Activated B cell treated with CpG ODN at 0.5 μM for 24 hours (primary cell): ENCODE measurements at regions not wholly inside any gene's neighbourhood (a gene's known extent, or its start where the extent isn't known, plus 50 kb on each side); places are given as distances from the start of the nearest gene placed in this dataset.
"Not testable (repeated sequence)": the region's sequence is repeated elsewhere in the genome, so short reads cannot be mapped to it uniquely, and the experiment has no call there.

ENCODE experiments used
- ATAC-seq: fragments of 200-7000 bp; cut with Tn5 transposase; one replicate; pipeline ENCODE4 v1.10.0; 2021; ENCODE audit warnings: low read depth, mild to moderate bottlenecking, moderate library complexity
- CTCF ChIA-PET: fragments of 350-600 bp; sonication (Branson Sonifier 250); formaldehyde crosslinking; loops from one replicate; lab custom pipeline; 2021; ENCODE audit warnings: antibody characterized with exemption; lab: Charles Lee
- POLR2A ChIA-PET: fragments of 350-600 bp; sonication (Branson Sonifier 250); formaldehyde crosslinking; loops from one replicate; lab custom pipeline; 2021; ENCODE audit warnings: antibody characterized with exemption; lab: Charles Lee
- DNase-seq: peaks from one replicate; pipeline ENCODE4 v3.0.0; 2022
- H3K27ac Mint-ChIP-seq: one replicate; pipeline ENCODE4 v1.8.0; 2020; ENCODE audit warnings: mixed read lengths
- H3K27me3 Mint-ChIP-seq: one replicate; pipeline ENCODE4 v1.8.0; 2021; ENCODE audit warnings: mixed read lengths
- H3K36me3 Mint-ChIP-seq: one replicate; pipeline ENCODE4 v1.8.0; 2021; ENCODE audit warnings: low read depth, mixed read lengths
- H3K4me1 Mint-ChIP-seq: one replicate; pipeline ENCODE4 v1.8.0; 2021; ENCODE audit warnings: mixed read lengths
- H3K4me3 Mint-ChIP-seq: one replicate; pipeline ENCODE4 v1.8.0; 2020; ENCODE audit warnings: mild to moderate bottlenecking, mixed read lengths
- H3K9me3 Mint-ChIP-seq: one replicate; pipeline ENCODE4 v1.8.0; 2020; ENCODE audit warnings: mixed read lengths
- CTCF ChIP-seq: fragments of 200-600 bp; IDR thresholded peaks from one replicate; pipeline ENCODE4 v1.8.0; 2022; ENCODE audit warnings: antibody characterized with exemption, mild to moderate bottlenecking
- intact Hi-C: fragments of 100-400 bp; cut with micrococcal nuclease; formaldehyde crosslinking; loops from one replicate; pipeline ENCODE4 v1.15.1; 2024

DNA sequence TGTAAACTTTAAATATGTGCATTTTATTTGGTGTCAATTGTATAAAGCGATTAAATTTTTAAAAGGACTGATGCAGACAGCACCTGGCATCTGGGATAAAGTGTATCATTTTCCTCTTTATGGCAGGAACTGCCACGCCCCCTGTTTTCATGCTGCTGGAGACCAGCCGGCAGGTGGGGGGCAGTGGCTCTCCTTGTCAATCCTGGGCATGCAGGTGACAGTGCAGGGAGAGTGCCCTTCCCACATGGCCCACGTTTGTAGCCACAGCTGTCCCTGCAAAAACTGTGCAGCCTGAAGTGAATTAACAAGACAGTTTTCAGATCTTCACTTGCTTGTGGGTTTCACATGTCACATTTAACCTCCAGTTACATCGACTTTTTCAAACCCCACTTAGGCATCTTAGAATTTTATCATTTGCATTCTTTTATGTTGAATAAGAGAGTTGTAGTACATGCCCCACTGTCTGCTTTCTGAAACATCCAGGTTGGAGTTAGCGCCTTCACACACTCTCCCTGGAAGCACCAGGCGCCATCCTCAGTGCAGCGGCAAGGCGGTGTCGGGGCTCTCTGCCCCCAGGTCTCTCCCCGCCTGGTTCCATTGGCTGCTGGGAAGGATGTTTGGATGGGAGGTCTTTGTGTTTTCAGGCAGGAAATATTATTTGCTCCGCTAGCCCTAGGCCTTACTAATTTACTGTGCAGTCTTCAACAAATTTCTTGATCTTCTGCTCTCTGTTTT, 134.2 kb upstream of the FAN1 start:
- H3K9me3 Mint-ChIP-seq, ATAC-seq, DNase-seq, H3K27me3 Mint-ChIP-seq, H3K27ac Mint-ChIP-seq, H3K4me1 Mint-ChIP-seq, CTCF ChIA-PET, POLR2A ChIA-PET, H3K4me3 Mint-ChIP-seq, H3K36me3 Mint-ChIP-seq, intact Hi-C loops: not testable (repeated sequence)

DNA sequence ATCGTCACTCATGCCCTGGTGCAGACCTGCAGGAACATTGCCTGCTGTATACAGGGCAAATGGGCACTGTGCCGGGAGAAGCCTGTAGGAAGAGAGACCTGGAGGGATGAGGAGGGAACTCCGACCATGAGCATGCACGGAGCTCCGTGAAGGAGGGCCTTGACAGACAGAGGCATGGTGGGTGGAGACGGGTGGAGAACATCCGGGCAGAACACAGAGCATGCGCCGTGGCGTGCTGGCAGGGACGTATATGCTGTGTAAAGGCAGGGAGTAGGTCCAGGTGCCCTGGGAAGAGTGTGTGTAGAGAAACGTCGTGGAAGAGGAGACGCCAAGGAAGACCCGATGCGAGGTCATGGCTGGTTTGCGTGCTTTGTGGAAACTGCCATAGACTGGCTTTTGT, 133.0 kb upstream of the FAN1 start:
- Mint-ChIP-seq H3K27ac (no peak overlapping the region), H3K36me3 (no peaks in the 10 kb centered on the region), H3K4me3 (no peak overlapping the region), H3K4me1 (no peaks in the 10 kb centered on the region), H3K9me3 (no peaks in the 10 kb centered on the region), H3K27me3 (no peaks in the 10 kb centered on the region)
- ChIA-PET CTCF (no interaction called here), POLR2A (no interaction called here)
- intact Hi-C loops = no loop called here
- ATAC-seq = no peak
- TF ChIP-seq CTCF = no peak
- no peak for DNase-seq

DNA sequence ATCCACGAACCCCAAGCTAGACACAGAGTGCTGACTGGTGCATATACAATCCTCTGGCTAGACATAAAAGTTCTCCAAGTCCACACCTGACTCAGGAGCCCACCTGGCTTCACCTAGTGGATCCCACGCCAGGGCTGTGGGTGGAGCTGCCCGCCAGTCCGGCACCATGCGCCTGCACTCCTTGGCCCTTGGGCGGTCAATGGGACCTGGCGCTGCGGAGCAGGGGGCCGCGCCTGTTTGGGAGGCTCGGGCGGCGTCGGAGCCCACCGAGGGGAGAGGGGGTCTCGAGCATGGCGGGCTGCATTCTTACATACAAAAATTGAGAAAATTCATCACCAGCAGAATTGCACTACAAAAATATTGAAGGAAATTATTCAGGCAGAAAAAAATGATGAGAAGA, 120.7 kb upstream of the FAN1 start:
- no peaks in the 10 kb centered on the region for H3K36me3 Mint-ChIP-seq
- DNase-seq = no peak
- H3K4me1 Mint-ChIP-seq = no peaks in the 10 kb centered on the region
- H3K4me3 Mint-ChIP-seq = no peak overlapping the region
- TF ChIP-seq CTCF = no peak
- ChIA-PET CTCF (no interaction called here), POLR2A (no interaction called here)
- no peak overlapping the region for H3K27ac Mint-ChIP-seq
- no peak for ATAC-seq
- no peaks in the 10 kb centered on the region for H3K27me3 Mint-ChIP-seq
- peaks cover 2% of the 10 kb centered on the region for H3K9me3 Mint-ChIP-seq
- intact Hi-C loops = no loop called here

DNA sequence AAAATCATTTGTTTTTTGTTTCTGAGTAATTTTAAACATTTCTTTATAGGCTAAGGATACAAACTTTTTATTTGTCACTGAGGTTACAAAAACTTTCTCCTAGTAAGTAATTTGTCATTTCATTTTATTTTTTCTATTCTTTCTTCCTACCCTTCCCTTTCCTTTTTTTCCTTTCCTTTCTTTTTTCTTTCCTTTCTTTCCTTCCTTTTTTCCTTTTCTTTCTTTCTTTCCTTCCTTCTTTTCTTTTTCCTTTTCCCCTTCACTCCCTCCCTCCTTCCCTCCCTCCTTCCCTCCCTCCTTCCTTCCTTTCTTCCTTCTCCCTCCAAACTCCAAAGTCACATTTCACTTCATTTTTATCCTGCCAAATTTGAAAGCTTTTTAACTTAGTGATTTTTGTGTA, 115.1 kb upstream of the FAN1 start:
- intact Hi-C loops = no loop called here
- POLR2A ChIA-PET = no interaction called here

DNA sequence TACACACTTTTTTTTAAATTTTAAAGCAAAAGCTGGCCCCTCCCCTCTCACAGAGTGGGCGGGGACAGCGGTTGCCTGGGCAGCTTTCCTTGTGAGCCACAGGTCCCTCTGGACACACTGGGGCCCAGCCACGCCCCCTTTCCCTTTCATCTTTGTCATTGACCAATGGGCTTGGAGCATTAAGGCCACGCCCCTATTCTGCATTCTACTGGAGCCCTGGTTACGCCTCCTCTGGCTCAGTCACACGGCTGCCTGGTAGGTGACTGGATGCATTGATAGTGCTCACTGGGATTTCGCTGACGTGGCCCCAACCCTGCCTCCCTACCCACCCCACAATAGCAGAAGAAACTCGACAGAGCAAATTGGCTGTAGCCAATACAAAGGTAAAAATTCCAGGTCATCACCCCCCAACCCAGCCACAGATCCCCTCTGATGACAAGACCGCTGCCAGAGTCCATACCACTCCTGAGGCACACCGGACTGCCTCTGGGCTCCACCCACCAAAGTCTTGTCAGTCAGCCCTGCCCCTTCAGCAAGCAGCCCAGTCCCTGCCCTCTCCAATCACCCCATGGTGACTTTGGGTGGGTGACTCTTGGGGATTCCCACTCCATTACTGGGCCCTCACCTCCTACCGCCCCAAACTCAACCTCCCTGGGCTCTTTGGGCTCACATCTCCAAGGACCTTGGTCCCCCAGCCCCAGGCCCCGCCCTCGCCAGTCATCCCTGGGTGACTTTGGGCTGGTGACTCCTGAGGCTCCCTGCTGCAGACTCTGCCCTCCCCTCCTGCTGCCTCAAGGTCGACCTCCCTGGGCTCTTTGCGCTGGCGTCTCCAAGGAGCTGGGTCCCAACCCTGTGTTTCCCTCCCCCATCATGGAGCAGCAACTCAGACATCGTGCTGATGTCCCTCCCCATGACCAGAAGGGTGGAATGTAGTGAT, 112.2 kb upstream of the FAN1 start:
- intact Hi-C loops = no loop called here
- POLR2A ChIA-PET = interaction anchor here (0.7 kb wide), 1 partner anchor 644 kb away, joined by 3 read pairs; no protein-coding TSS in a partner anchor
- DNase-seq = no peak
- no peaks in the 10 kb centered on the region for H3K36me3 Mint-ChIP-seq
- H3K9me3 Mint-ChIP-seq = no peaks in the 10 kb centered on the region
- H3K4me3 Mint-ChIP-seq = no peak overlapping the region
- no peaks in the 10 kb centered on the region for H3K4me1 Mint-ChIP-seq
- ATAC-seq = no peak
- TF ChIP-seq CTCF = no peak
- CTCF ChIA-PET = no interaction called here
- H3K27ac Mint-ChIP-seq = no peak overlapping the region
- H3K27me3 Mint-ChIP-seq = peaks cover 11% of the 10 kb centered on the region

More for the DNA sequence above, 115.1 kb upstream of the FAN1 start:
- no peak for TF ChIP-seq CTCF
- Mint-ChIP-seq H3K4me1 (no peaks in the 10 kb centered on the region), H3K27ac (no peak overlapping the region), H3K36me3 (no peaks in the 10 kb centered on the region), H3K4me3 (no peak overlapping the region), H3K9me3 (no peaks in the 10 kb centered on the region), H3K27me3 (peaks cover 1% of the 10 kb centered on the region)
- DNase-seq = no peak
- ATAC-seq = no peak
- CTCF ChIA-PET = no interaction called here

GRCh38 chr15:30792843-30793242, 110.9 kb upstream of the FAN1 start:
- intact Hi-C loops, H3K4me1 Mint-ChIP-seq, H3K9me3 Mint-ChIP-seq, ATAC-seq, DNase-seq, CTCF ChIA-PET, H3K36me3 Mint-ChIP-seq, H3K4me3 Mint-ChIP-seq, H3K27ac Mint-ChIP-seq, POLR2A ChIA-PET: not testable (repeated sequence)
- H3K27me3 Mint-ChIP-seq = peaks cover 11% of the 10 kb centered on the region
